Sigmoid colon (tissue), 6 donors: ENCODE measurements at regions not wholly inside any gene's neighbourhood (a gene's known extent, or its start where the extent isn't known, plus 50 kb on each side); places are given as distances from the start of the nearest gene placed in this dataset.
A peak's percentile ranks its signal among the peaks of the same experiment; 100 is the strongest.

Source experiments
- DNase-seq: peaks from one replicate; pipeline ENCODE4 v3.0.0-alpha.2; 2019
- H3K27ac ChIP-seq, 4 donors: fragments of 200-600 bp; sonication (generic); one replicate each; pipeline ENCODE4 v1.5.1; 2016 to 2019; ENCODE audit warnings: mild to moderate bottlenecking in 1 of 4
- H3K27me3 ChIP-seq, 3 donors: fragments of 200-600 bp; sonication (generic); one replicate each; pipeline ENCODE4 v1.5.1; 2019; ENCODE audit warnings: mild to moderate bottlenecking in 1 of 3
- H3K36me3 ChIP-seq, 4 donors: fragments of 200-600 bp; sonication (generic); one replicate each; pipeline ENCODE4 v1.5.1; 2016 to 2019
- H3K4me1 ChIP-seq, 4 donors: fragments of 200-600 bp; sonication (generic); one replicate each; pipeline ENCODE4 v1.5.1; 2017 to 2019
- H3K4me3 ChIP-seq, 4 donors: fragments of 200-600 bp; sonication (generic); one replicate each; pipeline ENCODE4 v1.5.1; 2017 to 2019; ENCODE audit warnings: mild to moderate bottlenecking in 2 of 4, moderate library complexity in 1 of 4
- H3K9me3 ChIP-seq, 4 donors: fragments of 200-600 bp in 3 of 4; sonication (generic) in 3 of 4; one replicate each; pipeline versions ENCODE4 v1.5.1 to v1.6.1; 2013 to 2019
- CTCF ChIP-seq, 4 experiments: fragments of 450-650 bp in 3 of 4; fragments of 200-600 bp in 1 of 4; IDR thresholded peaks; one replicate each; pipeline ENCODE4 v1.5.1; 2016 to 2019; ENCODE audit warnings: antibody characterized with exemption in 4 of 4, mild to moderate bottlenecking in 3 of 4, moderate library complexity in 2 of 4
- EP300 ChIP-seq, 4 donors: sonication (generic); formaldehyde crosslinking; IDR thresholded peaks; one replicate each; pipeline ENCODE4 v1.6.1; 2017; ENCODE audit warnings: antibody characterized with exemption in 4 of 4
- POLR2A ChIP-seq, 2 donors: fragments of 450-650 bp; IDR thresholded peaks; one replicate each; pipeline ENCODE4 v1.6.1; 2016; ENCODE audit warnings: antibody characterized with exemption in 2 of 2, mild to moderate bottlenecking in 2 of 2, moderate library complexity in 2 of 2
- POLR2AphosphoS5 ChIP-seq, 4 donors: sonication (generic); formaldehyde crosslinking; IDR thresholded peaks; one replicate each; pipeline ENCODE4 v1.6.1; 2017; ENCODE audit warnings: antibody characterized with exemption in 4 of 4
- WGBS, 2 donors: extraction: QIAGEN DNeasy Blood & Tissue Kit; methylation state at CpG; one replicate each; pipeline ENCODE4 v1.1.7; 2013; 5-methylcytosine and 5-hydroxymethylcytosine counted together
- intact Hi-C: fragments of 100-400 bp; cut with DNase I; formaldehyde crosslinking; loops from one replicate; pipeline ENCODE4 v1.15.1; 2023
- donor health status: healthy with polysubstance abuse.
- donor health status: healthy.

GRCh38 chr1:4084446-4084845 is 184.4 kb upstream of the C1orf174 start:
- no peak for TF ChIP-seq EP300 (IDR thresholded peaks at IDR 0.05)
- TF ChIP-seq POLR2A (IDR thresholded peaks at IDR 0.05): no peak
- TF ChIP-seq POLR2AphosphoS5 (IDR thresholded peaks at IDR 0.05): no peak
- TF ChIP-seq CTCF (IDR thresholded peaks at IDR 0.05): no peak
- Histone ChIP-seq H3K36me3 (no peaks in the 10 kb centered on the region), H3K9me3 (no peaks in the 10 kb centered on the region), H3K27ac (no peak overlapping the region), H3K27me3 (peaks cover 0 to 12% (median 7%) of the 10 kb centered on the region in 3 donors), H3K4me3 (no peak overlapping the region), H3K4me1 (no peaks in the 10 kb centered on the region)
- WGBS, 2 donors: 72 to 88% methylated on average over 6 of the region's 6 CpGs
- peak; percentile 20 for DNase-seq
- intact Hi-C loops: no loop called here

GRCh38 chr1:4084896-4085295 is 184.8 kb upstream of the C1orf174 start:
- Histone ChIP-seq H3K9me3 (no peaks in the 10 kb centered on the region), H3K4me3 (no peak overlapping the region), H3K27me3 (peaks cover 0 to 9% (median 6%) of the 10 kb centered on the region in 3 donors), H3K36me3 (no peaks in the 10 kb centered on the region), H3K27ac (no peak overlapping the region), H3K4me1 (no peaks in the 10 kb centered on the region)
- intact Hi-C loops: no loop called here
- WGBS, 2 donors: 91 to 93% methylated on average over 6 of the region's 6 CpGs
- DNase-seq: peak; percentile 25
- TF ChIP-seq EP300 (IDR thresholded peaks at IDR 0.05) (no peak), POLR2AphosphoS5 (IDR thresholded peaks at IDR 0.05) (no peak), POLR2A (IDR thresholded peaks at IDR 0.05) (no peak), CTCF (IDR thresholded peaks at IDR 0.05) (no peak)

- DNase-seq: no peak
- WGBS, 2 donors: 84 to 86% methylated on average over 5 of the region's 5 CpGs
- Histone ChIP-seq H3K4me3 (no peak overlapping the region), H3K27ac (no peak overlapping the region), H3K27me3 (peaks cover 0 to 4% (median 0%) of the 10 kb centered on the region in 3 donors), H3K4me1 (no peaks in the 10 kb centered on the region), H3K9me3 (no peaks in the 10 kb centered on the region), H3K36me3 (no peaks in the 10 kb centered on the region)
- TF ChIP-seq EP300 (IDR thresholded peaks at IDR 0.05) (no peak), POLR2AphosphoS5 (IDR thresholded peaks at IDR 0.05) (no peak), POLR2A (IDR thresholded peaks at IDR 0.05) (no peak), CTCF (IDR thresholded peaks at IDR 0.05) (no peak)
- intact Hi-C loops: no loop called here
Observed at GRCh38 chr1:4085546-4085945, 185.5 kb upstream of the C1orf174 start.

- TF ChIP-seq POLR2A (IDR thresholded peaks at IDR 0.05): no peak
- no peak for TF ChIP-seq POLR2AphosphoS5 (IDR thresholded peaks at IDR 0.05)
- TF ChIP-seq CTCF (IDR thresholded peaks at IDR 0.05): no peak
- TF ChIP-seq EP300 (IDR thresholded peaks at IDR 0.05): no peak
- WGBS, 2 donors: 88 to 94% methylated on average over 14 of the region's 14 CpGs
- H3K36me3 ChIP-seq: no peaks in the 10 kb centered on the region
- H3K4me3 ChIP-seq: no peak overlapping the region
- peaks cover 0 to 2% (median 1%) of the 10 kb centered on the region in 4 donors for H3K9me3 ChIP-seq
- peaks cover 0 to 4% (median 0%) of the 10 kb centered on the region in 3 donors for H3K27me3 ChIP-seq
- H3K27ac ChIP-seq: no peak overlapping the region
- intact Hi-C loops: no loop called here
- peak; percentile 50 for DNase-seq
- no peaks in the 10 kb centered on the region for H3K4me1 ChIP-seq
Observed at GRCh38 chr1:4086085-4086850, 186.2 kb upstream of the C1orf174 start.
